Panc1 (cell line): ENCODE measurements at regions not wholly inside any gene's neighbourhood (a gene's known extent, or its start where the extent isn't known, plus 50 kb on each side); places are given as distances from the start of the nearest gene placed in this dataset.
"Not testable (repeated sequence)": the region's sequence is repeated elsewhere in the genome, so short reads cannot be mapped to it uniquely, and the experiment has no call there.

ENCODE experiments used
- ATAC-seq: fragments of 200-7000 bp; cut with Tn5 transposase; 2 replicates; pipeline ENCODE4 v1.9.1; 2020; ENCODE audit warnings: mild to moderate bottlenecking, moderate library complexity
- BruUV-seq: library from RNA; stranded (reverse); fragments of 400-500 nt; replicated peaks from 2 replicates; lab custom pipeline; 2021; lab: Mats Ljungman, UMichigan
- CTCF ChIA-PET: fragments of 300-600 bp; sonication (Branson Sonifier 250); formaldehyde crosslinking; loops from one replicate; lab custom pipeline; 2022; ENCODE audit warnings: antibody characterized with exemption; lab: Charles Lee
- POLR2A ChIA-PET: fragments of 300-600 bp; sonication (Branson Sonifier 250); formaldehyde crosslinking; loops from one replicate; lab custom pipeline; 2022; ENCODE audit warnings: antibody characterized with exemption; lab: Charles Lee
- DNase-seq: peaks from one replicate; pipeline ENCODE4 v3.0.0-alpha.2; 2010; ENCODE audit warnings: low read depth, low spot score
- H3K27ac ChIP-seq: 2 replicates; pipeline ENCODE4 v1.5.1; 2011; ENCODE audit warnings: mild to moderate bottlenecking, low read length, inconsistent platforms
- H3K27me3 ChIP-seq: fragments of 200-500 bp; sonication (Bioruptor generic); 2 replicates; pipeline ENCODE4 v1.6.0; 2014; ENCODE audit warnings: low read length, inconsistent platforms; ENCODE audit not compliant: control insufficient read depth, insufficient read depth
- H3K36me3 ChIP-seq: fragments of 200-500 bp; sonication (Bioruptor generic); 2 replicates; pipeline ENCODE4 v1.5.1; 2014; ENCODE audit warnings: inconsistent platforms, mild to moderate bottlenecking, low read length, moderate library complexity; ENCODE audit not compliant: control insufficient read depth, insufficient read depth
- H3K4me1 ChIP-seq: 2 replicates; pipeline ENCODE4 v1.5.1; 2011; ENCODE audit warnings: inconsistent platforms, mild to moderate bottlenecking, low read length, moderate library complexity; ENCODE audit not compliant: control insufficient read depth, insufficient read depth
- H3K4me3 ChIP-seq, 2 experiments: 2 replicates each; pipeline ENCODE4 v1.5.1; 2011 to 2012; ENCODE audit warnings: low read depth in 2 of 2, low read length in 2 of 2, mild to moderate bottlenecking in 2 of 2, inconsistent platforms in 1 of 2, moderate library complexity in 1 of 2
- H3K9me3 ChIP-seq: fragments of 200-500 bp; sonication (Bioruptor generic); 2 replicates; pipeline ENCODE4 v1.5.1; 2014; ENCODE audit warnings: low read depth, mild to moderate bottlenecking, inconsistent platforms, low read length, moderate library complexity; ENCODE audit not compliant: control insufficient read depth, insufficient read depth
- POLR2AphosphoS5 ChIP-seq: IDR thresholded peaks from 2 replicates; pipeline ENCODE4 v1.6.1; 2012; ENCODE audit warnings: mild to moderate bottlenecking, low read depth, low read length, moderate library complexity
- SIN3A ChIP-seq: IDR thresholded peaks from 2 replicates; pipeline ENCODE4 v1.6.1; 2012; ENCODE audit warnings: low read depth, mild to moderate bottlenecking, low read length, moderate library complexity, borderline replicate concordance; ENCODE audit not compliant: insufficient read depth
- TCF7L2 ChIP-seq: IDR thresholded peaks from 2 replicates; pipeline ENCODE4 v1.6.1; 2011; ENCODE audit warnings: mild to moderate bottlenecking, low read depth, low read length, inconsistent platforms
- in situ Hi-C: cut with HindIII; loops from 2 replicates; pipeline ENCODE4 v1.10.0; 2016; ENCODE audit warnings: low sequenced_read_pairs, low pct_unique_long_range_greater_than_20kb
- intact Hi-C: fragments of 100-400 bp; cut with micrococcal nuclease; formaldehyde crosslinking; loops from one replicate; pipeline ENCODE4 v1.10.0; 2022; ENCODE audit not compliant: unreplicated experiment
- TF ChIP-seq, protein P1 (sequence below), 2 experiments: IDR thresholded peaks; 2 replicates each; pipeline ENCODE4 v1.6.1; 2011 to 2012; ENCODE audit warnings: low read depth in 2 of 2, control low read depth in 1 of 2, low read length in 1 of 2, mild to moderate bottlenecking in 1 of 2, moderate library complexity in 1 of 2; ENCODE audit not compliant: insufficient read depth in 1 of 2
- TF ChIP-seq, protein P2 (sequence below): fragments of 450-650 bp; IDR thresholded peaks from 2 replicates; pipeline ENCODE4 v1.5.1; 2017; ENCODE audit warnings: mild to moderate bottlenecking

DNA sequence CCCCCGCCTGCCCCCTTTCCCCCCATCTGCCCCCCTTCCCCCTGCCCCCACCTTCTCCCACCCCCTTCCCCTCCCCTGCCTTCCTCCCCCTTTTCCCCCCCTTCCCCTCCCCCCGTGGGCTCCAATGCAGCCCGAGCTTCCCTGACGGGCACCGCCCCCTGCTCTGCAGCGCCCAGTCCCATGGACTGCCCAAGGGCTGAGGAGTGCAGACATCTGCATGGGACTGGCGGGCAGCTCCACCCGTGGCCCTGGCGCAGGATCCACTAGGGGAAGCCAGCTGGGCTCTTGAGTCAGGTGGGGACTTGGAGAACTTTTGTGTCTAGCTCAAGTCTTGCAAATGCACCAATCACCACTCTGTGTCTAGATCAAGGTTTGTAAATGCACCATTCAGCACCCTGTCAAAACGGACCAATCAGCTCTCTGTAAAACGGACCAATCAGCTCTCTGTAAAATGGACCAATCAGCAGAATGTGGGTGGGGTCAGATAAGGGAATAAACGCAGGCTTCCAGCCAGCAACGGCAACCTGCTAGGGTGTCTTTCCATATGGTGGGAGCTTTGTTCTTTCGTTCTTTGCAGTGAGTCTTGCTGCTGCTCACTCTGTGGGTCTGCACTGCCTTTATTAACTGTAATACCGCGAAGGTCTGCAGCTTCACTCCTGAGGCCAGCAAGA is 300.5 kb upstream of the PABPC4L start:
- POLR2A ChIA-PET, result no interaction called here
- no TSS peak for BruUV-seq
- TF ChIP-seq TCF7L2, result no peak
- TF ChIP-seq, protein P1, sequence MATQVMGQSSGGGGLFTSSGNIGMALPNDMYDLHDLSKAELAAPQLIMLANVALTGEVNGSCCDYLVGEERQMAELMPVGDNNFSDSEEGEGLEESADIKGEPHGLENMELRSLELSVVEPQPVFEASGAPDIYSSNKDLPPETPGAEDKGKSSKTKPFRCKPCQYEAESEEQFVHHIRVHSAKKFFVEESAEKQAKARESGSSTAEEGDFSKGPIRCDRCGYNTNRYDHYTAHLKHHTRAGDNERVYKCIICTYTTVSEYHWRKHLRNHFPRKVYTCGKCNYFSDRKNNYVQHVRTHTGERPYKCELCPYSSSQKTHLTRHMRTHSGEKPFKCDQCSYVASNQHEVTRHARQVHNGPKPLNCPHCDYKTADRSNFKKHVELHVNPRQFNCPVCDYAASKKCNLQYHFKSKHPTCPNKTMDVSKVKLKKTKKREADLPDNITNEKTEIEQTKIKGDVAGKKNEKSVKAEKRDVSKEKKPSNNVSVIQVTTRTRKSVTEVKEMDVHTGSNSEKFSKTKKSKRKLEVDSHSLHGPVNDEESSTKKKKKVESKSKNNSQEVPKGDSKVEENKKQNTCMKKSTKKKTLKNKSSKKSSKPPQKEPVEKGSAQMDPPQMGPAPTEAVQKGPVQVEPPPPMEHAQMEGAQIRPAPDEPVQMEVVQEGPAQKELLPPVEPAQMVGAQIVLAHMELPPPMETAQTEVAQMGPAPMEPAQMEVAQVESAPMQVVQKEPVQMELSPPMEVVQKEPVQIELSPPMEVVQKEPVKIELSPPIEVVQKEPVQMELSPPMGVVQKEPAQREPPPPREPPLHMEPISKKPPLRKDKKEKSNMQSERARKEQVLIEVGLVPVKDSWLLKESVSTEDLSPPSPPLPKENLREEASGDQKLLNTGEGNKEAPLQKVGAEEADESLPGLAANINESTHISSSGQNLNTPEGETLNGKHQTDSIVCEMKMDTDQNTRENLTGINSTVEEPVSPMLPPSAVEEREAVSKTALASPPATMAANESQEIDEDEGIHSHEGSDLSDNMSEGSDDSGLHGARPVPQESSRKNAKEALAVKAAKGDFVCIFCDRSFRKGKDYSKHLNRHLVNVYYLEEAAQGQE (IDR thresholded peaks at IDR 0.05; ENCODE audit: insufficient read depth in 1 of 2, low read depth in 2 of 2, low read length in 1 of 2), result no peak
- no peak for TF ChIP-seq SIN3A
- TF ChIP-seq POLR2AphosphoS5, result no peak
- TF ChIP-seq, protein P2, sequence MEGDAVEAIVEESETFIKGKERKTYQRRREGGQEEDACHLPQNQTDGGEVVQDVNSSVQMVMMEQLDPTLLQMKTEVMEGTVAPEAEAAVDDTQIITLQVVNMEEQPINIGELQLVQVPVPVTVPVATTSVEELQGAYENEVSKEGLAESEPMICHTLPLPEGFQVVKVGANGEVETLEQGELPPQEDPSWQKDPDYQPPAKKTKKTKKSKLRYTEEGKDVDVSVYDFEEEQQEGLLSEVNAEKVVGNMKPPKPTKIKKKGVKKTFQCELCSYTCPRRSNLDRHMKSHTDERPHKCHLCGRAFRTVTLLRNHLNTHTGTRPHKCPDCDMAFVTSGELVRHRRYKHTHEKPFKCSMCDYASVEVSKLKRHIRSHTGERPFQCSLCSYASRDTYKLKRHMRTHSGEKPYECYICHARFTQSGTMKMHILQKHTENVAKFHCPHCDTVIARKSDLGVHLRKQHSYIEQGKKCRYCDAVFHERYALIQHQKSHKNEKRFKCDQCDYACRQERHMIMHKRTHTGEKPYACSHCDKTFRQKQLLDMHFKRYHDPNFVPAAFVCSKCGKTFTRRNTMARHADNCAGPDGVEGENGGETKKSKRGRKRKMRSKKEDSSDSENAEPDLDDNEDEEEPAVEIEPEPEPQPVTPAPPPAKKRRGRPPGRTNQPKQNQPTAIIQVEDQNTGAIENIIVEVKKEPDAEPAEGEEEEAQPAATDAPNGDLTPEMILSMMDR, result no peak
- H3K4me3 ChIP-seq, result no peak overlapping the region
- no peak for DNase-seq
- in situ Hi-C loops, result no loop called here
- CTCF ChIA-PET, result no interaction called here
- H3K27me3 ChIP-seq, result no peaks in the 10 kb centered on the region
- H3K27ac ChIP-seq, result no peak overlapping the region
- intact Hi-C loops, result no loop called here
- no peaks in the 10 kb centered on the region for H3K36me3 ChIP-seq
- no peaks in the 10 kb centered on the region for H3K9me3 ChIP-seq
- ATAC-seq, result no peak
- H3K4me1 ChIP-seq, result no peaks in the 10 kb centered on the region

DNA sequence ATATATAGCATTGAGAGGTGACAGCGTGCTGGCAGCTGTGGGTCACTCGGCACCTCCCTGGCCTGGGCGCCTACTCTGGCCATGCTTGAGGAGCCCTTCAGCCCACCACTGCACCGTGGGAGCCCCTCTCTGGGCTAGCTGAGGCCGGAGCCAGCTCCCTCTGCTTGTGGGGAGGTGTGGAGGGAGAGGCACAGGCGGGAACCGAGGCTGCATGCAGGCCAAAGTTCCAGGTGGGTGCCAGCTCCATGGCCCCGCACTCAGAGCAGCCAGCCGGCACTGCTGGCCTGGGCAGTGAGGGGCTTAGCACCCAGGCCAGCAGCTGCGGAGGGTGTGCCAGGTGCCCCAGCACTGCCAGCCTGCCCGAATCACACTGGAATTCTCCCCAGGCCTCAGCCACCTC is 299.9 kb upstream of the PABPC4L start:
- CTCF ChIA-PET, BruUV-seq: not testable (repeated sequence)

DNA sequence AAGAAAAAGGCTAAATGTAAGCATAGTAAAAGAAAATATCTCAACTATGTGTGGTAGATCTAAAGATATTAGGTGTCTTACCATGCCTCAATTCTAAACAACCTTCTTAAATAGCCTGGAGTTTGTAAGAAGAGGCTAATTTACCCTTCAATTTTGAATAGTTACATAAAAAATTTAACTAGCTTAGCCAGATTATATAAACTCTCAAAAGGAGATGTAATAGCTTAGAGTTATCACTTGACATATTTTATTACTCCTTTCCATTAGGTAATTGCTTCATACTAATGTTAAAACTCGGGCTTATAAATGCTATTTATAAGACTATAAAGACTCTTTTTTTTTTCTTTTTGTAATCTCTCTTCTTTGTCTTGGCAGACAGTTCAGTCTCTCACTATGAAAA is 297.5 kb upstream of the PABPC4L start:
- H3K9me3 ChIP-seq, result no peaks in the 10 kb centered on the region
- no peaks in the 10 kb centered on the region for H3K27me3 ChIP-seq
- ChIA-PET POLR2A (no interaction called here), CTCF (no interaction called here)
- H3K4me1 ChIP-seq, result no peaks in the 10 kb centered on the region
- ATAC-seq (no peak), DNase-seq (no peak)
- intact Hi-C loops (no loop called here), in situ Hi-C loops (no loop called here)
- no peak overlapping the region for H3K4me3 ChIP-seq
- H3K27ac ChIP-seq, result no peak overlapping the region
- no peaks in the 10 kb centered on the region for H3K36me3 ChIP-seq
- BruUV-seq, result no TSS peak
- TF ChIP-seq POLR2AphosphoS5 (no peak), SIN3A (no peak), TCF7L2 (no peak)
- TF ChIP-seq, protein P2, result no peak
- TF ChIP-seq, protein P1 (IDR thresholded peaks at IDR 0.05; ENCODE audit: insufficient read depth in 1 of 2, low read depth in 2 of 2, low read length in 1 of 2), result no peak

More for the DNA sequence above, 299.9 kb upstream of the PABPC4L start:
- DNase-seq, ATAC-seq, H3K27ac ChIP-seq, in situ Hi-C loops, POLR2A ChIA-PET, H3K4me3 ChIP-seq, H3K36me3 ChIP-seq, intact Hi-C loops, H3K4me1 ChIP-seq, H3K27me3 ChIP-seq, H3K9me3 ChIP-seq: not testable (repeated sequence)
